B cell (primary cell): ENCODE measurements at regions not wholly inside any gene's neighbourhood (a gene's known extent, or its start where the extent isn't known, plus 50 kb on each side); places are given as distances from the start of the nearest gene placed in this dataset.

ENCODE experiments used
- ATAC-seq: fragments of 200-7000 bp; cut with Tn5 transposase; one replicate; pipeline ENCODE4 v1.10.0; 2021; ENCODE audit warnings: low read depth, mild to moderate bottlenecking, moderate number of reproducible peaks, moderate library complexity
- CTCF ChIA-PET: fragments of 350-600 bp; sonication (Branson Sonifier 250); formaldehyde crosslinking; loops from one replicate; lab custom pipeline; 2021; ENCODE audit warnings: antibody characterized with exemption, inconsistent platforms; lab: Charles Lee
- POLR2A ChIA-PET: fragments of 350-600 bp; sonication (Branson Sonifier 250); formaldehyde crosslinking; loops from one replicate; lab custom pipeline; 2021; ENCODE audit warnings: antibody characterized with exemption; lab: Charles Lee
- DNase-seq: peaks from one replicate; pipeline ENCODE4 v3.0.0; 2013
- H2AFZ ChIP-seq: 2 replicates; pipeline ENCODE4 v1.6.1; 2012; ENCODE audit warnings: mild to moderate bottlenecking, low read depth, low read length; ENCODE audit not compliant: insufficient read depth, poor library complexity, severe bottlenecking
- H3K27ac ChIP-seq, 2 donors: 1 replicate in 1 of 2; 2 replicates in 1 of 2; pipeline ENCODE4 v1.5.1; 2012 to 2013; ENCODE audit warnings: low read length in 2 of 2, mild to moderate bottlenecking in 2 of 2, moderate library complexity in 1 of 2
- H3K27me3 ChIP-seq, 4 experiments: fragments of 200-600 bp in 1 of 4; sonication (generic) in 1 of 4; replicated peaks in 1 of 4; 1 replicate in 2 of 4; 2 replicates in 2 of 4; pipeline versions ENCODE4 v1.6.1 to v1.7.0; 2013 to 2016; ENCODE audit warnings: low read length in 3 of 4, mild to moderate bottlenecking in 2 of 4, mixed read lengths in 1 of 4, moderate library complexity in 1 of 4; ENCODE audit not compliant: insufficient read depth in 4 of 4, control insufficient read depth in 3 of 4; ENCODE audit errors: control extremely low read depth in 1 of 4
- H3K36me3 ChIP-seq, 2 experiments: replicated peaks in 1 of 2; 1 replicate in 1 of 2; 2 replicates in 1 of 2; pipeline versions ENCODE4 v1.6.1 to v1.7.1; 2013; ENCODE audit warnings: low read length in 1 of 2; ENCODE audit not compliant: insufficient read depth in 2 of 2, control insufficient read depth in 1 of 2; ENCODE audit errors: control extremely low read depth in 1 of 2, extremely low read depth in 1 of 2
- H3K4me1 ChIP-seq, 2 donors: fragments of 200-600 bp in 1 of 2; sonication (generic) in 1 of 2; 1 replicate in 1 of 2; 2 replicates in 1 of 2; pipeline versions ENCODE4 v1.5.1 to v1.6.1; 2013 to 2017; ENCODE audit warnings: low read length in 2 of 2; ENCODE audit not compliant: control insufficient read depth in 2 of 2, insufficient read depth in 2 of 2
- H3K4me2 ChIP-seq: replicated peaks from 2 replicates; pipeline ENCODE3; 2012; ENCODE audit warnings: mild to moderate bottlenecking, low read depth, low read length; ENCODE audit not compliant: poor library complexity, severe bottlenecking
- H3K4me3 ChIP-seq, 5 experiments: fragments of 200-600 bp in 1 of 5; sonication (generic) in 1 of 5; 1 replicate in 3 of 5; 2 replicates in 2 of 5; pipeline versions ENCODE4 v1.5.1 to v1.7.0; 2011 to 2016; ENCODE audit warnings: low read length in 4 of 5, mild to moderate bottlenecking in 4 of 5, low read depth in 2 of 5, control low read depth in 1 of 5, moderate library complexity in 1 of 5; ENCODE audit not compliant: insufficient read depth in 1 of 5; ENCODE audit errors: control extremely low read depth in 1 of 5, extremely low read depth in 1 of 5
- H3K79me2 ChIP-seq: fragments of 200-600 bp; sonication (generic); one replicate; pipeline ENCODE4 v1.6.0; 2016; ENCODE audit warnings: low read length; ENCODE audit not compliant: control insufficient read depth, insufficient read depth
- H3K9ac ChIP-seq: fragments of 200-600 bp; sonication (generic); 2 replicates; pipeline ENCODE4 v1.6.1; 2017; ENCODE audit warnings: mild to moderate bottlenecking, low read length, moderate library complexity
- H3K9me3 ChIP-seq, 3 donors: one replicate each; pipeline versions ENCODE4 v1.6.1 to v1.7.1; 2013; ENCODE audit warnings: low read length in 2 of 3; ENCODE audit not compliant: control insufficient read depth in 2 of 3, insufficient read depth in 1 of 3; ENCODE audit errors: control extremely low read depth in 1 of 3
- H4K20me1 ChIP-seq: 2 replicates; pipeline ENCODE4 v1.6.0; 2012; ENCODE audit warnings: mild to moderate bottlenecking, low read length; ENCODE audit not compliant: insufficient read depth, control insufficient read depth, poor library complexity, severe bottlenecking
- H3K27ac Mint-ChIP-seq: one replicate; pipeline ENCODE4 v1.8.0; 2021; ENCODE audit warnings: mixed read lengths
- H3K27me3 Mint-ChIP-seq: one replicate; pipeline ENCODE4 v1.8.0; 2021; ENCODE audit warnings: mixed read lengths
- H3K4me1 Mint-ChIP-seq: one replicate; pipeline ENCODE4 v1.8.0; 2021; ENCODE audit warnings: mixed read lengths
- H3K4me3 Mint-ChIP-seq: one replicate; pipeline ENCODE4 v1.8.0; 2021; ENCODE audit warnings: mixed read lengths
- H3K9me3 Mint-ChIP-seq: one replicate; pipeline ENCODE4 v1.8.0; 2022; ENCODE audit warnings: mixed read lengths; ENCODE audit not compliant: insufficient read depth
- CTCF ChIP-seq: fragments of 200-600 bp; IDR thresholded peaks from one replicate; pipeline ENCODE4 v1.8.0; 2022; ENCODE audit warnings: antibody characterized with exemption, mild to moderate bottlenecking
- EZH2 ChIP-seq: IDR thresholded peaks from 2 replicates; pipeline ENCODE4 v1.6.1; 2012; ENCODE audit warnings: borderline replicate concordance, low read depth, mild to moderate bottlenecking, moderate library complexity, low read length; ENCODE audit not compliant: insufficient read depth, poor library complexity, severe bottlenecking
- WGBS: methylation state at CpG from one replicate; pipeline ENCODE4 v1.1.5; 2013; ENCODE audit warnings: missing lambda C conversion rate; ENCODE audit not compliant: insufficient coverage; 5-methylcytosine and 5-hydroxymethylcytosine counted together
- intact Hi-C: fragments of 100-400 bp; cut with micrococcal nuclease; formaldehyde crosslinking; loops from one replicate; pipeline ENCODE4 v1.10.0; 2022

DNA sequence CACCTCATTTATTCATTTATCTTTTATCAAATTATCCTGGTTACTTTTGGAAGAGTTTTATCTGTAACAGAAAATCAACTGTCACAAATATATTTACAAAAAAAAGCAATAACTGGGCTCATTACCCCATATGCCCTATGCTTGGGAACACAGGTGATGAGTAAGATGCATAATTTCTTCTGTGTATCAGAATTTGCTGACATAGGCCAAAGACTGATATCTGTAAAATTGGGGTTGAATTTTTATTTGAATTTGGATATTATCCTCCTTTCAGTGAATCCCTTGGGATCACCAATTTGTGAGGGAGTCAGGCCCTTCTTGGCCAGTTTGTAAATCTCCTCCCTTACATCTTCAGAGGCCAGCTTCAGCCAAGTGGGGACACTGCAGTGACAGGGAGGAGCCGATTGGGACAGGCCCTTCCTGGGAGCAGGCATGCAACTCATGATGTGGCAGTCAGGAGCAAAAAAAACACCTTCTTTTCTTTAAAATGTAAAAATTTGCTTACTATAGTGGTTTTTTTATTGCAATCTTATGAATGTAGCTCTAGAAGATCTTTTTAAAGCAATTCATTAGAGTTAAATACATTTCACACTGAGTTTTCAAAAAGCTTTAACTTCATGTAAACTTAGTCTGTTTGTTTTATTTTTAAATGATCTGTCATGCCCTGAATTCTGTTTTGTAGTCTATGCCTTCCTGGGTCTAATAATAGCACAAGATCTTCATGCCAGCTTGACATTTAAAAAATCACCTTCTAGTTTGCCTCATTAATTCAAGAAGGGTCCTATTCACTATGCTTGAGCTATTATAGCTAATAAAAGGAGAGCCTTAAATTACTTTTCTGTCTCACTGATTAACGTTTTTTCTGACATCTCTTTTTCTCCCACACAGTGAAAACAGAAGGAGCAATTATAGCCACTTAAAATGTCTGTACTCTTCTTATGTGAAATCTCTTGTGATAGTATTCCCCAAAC, 136.6 kb upstream of the SPRY1 start:
- Histone ChIP-seq H3K27me3 (no peaks in the 10 kb centered on the region), H4K20me1 (no peaks in the 10 kb centered on the region), H3K27ac (no peak overlapping the region), H3K9me3 (peaks cover 0 to 1% (median 0%) of the 10 kb centered on the region in 3 donors), H3K9ac (no peak overlapping the region), H3K79me2 (no peaks in the 10 kb centered on the region), H2AFZ (no peak overlapping the region), H3K4me1 (peaks cover 6 to 15% of the 10 kb centered on the region in 2 donors), H3K4me2 (no peak overlapping the region), H3K4me3 (no peak overlapping the region), H3K36me3 (no peaks in the 10 kb centered on the region)
- H3K4me3 Mint-ChIP-seq, result no peak overlapping the region
- WGBS, result no CpG with 5 or more reads among the region's 2 CpGs
- TF ChIP-seq CTCF (no peak), EZH2 (no peak)
- peaks cover 18% of the 10 kb centered on the region for H3K4me1 Mint-ChIP-seq
- H3K27ac Mint-ChIP-seq, result no peak overlapping the region
- intact Hi-C loops, result no loop called here
- no peaks in the 10 kb centered on the region for H3K9me3 Mint-ChIP-seq
- DNase-seq, result no peak
- POLR2A ChIA-PET, result no interaction called here
- H3K27me3 Mint-ChIP-seq, result no peaks in the 10 kb centered on the region
- CTCF ChIA-PET, result no interaction called here
- no peak for ATAC-seq

- Histone ChIP-seq H3K36me3 (no peaks in the 10 kb centered on the region), H3K9ac (no peak overlapping the region), H3K4me3 (no peak overlapping the region), H2AFZ (no peak overlapping the region), H3K4me2 (no peak overlapping the region), H3K79me2 (no peaks in the 10 kb centered on the region), H3K27ac (no peak overlapping the region), H3K9me3 (peaks cover 0 to 1% (median 0%) of the 10 kb centered on the region in 3 donors), H4K20me1 (no peaks in the 10 kb centered on the region), H3K4me1 (peaks cover 6 to 15% of the 10 kb centered on the region in 2 donors), H3K27me3 (no peaks in the 10 kb centered on the region)
- no peaks in the 10 kb centered on the region for H3K27me3 Mint-ChIP-seq
- H3K27ac Mint-ChIP-seq, result no peak overlapping the region
- DNase-seq (no peak), ATAC-seq (no peak)
- ChIA-PET POLR2A (no interaction called here), CTCF (no interaction called here)
- H3K4me1 Mint-ChIP-seq, result peaks cover 18% of the 10 kb centered on the region
- intact Hi-C loops, result no loop called here
- no peaks in the 10 kb centered on the region for H3K9me3 Mint-ChIP-seq
- WGBS, result 90% methylated on average over 2 of the region's 5 CpGs
- TF ChIP-seq CTCF, result no peak
- TF ChIP-seq EZH2, result no peak
- no peak overlapping the region for H3K4me3 Mint-ChIP-seq
Observed at GRCh38 chr4:123260653-123261052, 135.9 kb upstream of the SPRY1 start.
